A673 (cell line): ENCODE measurements at regions not wholly inside any gene's neighbourhood (a gene's known extent, or its start where the extent isn't known, plus 50 kb on each side); places are given as distances from the start of the nearest gene placed in this dataset.

Experiments
- CTCF ChIP-seq: fragments of 300-800, 200-600 bp; sonication (generic); conservative IDR thresholded peaks from 2 replicates; pipeline ENCODE4 v1.5.1; 2017; ENCODE audit warnings: low read depth, mild to moderate bottlenecking, antibody characterized with exemption, low read length, moderate library complexity, mixed read lengths
- EZH2 ChIP-seq: fragments of 200-600 bp; sonication (generic); IDR thresholded peaks from 2 replicates; pipeline ENCODE4 v1.6.1; 2017; ENCODE audit warnings: borderline replicate concordance, low read depth, mild to moderate bottlenecking, mixed read lengths, antibody characterized with exemption, low read length; ENCODE audit not compliant: poor library complexity, severe bottlenecking

GRCh38 chr5:23655674-23656073 lies 148.3 kb downstream of the PRDM9 start:
- TF ChIP-seq CTCF: no peak
- TF ChIP-seq EZH2: no peak
